ENCODE measurements at regions not wholly inside any gene's neighbourhood (a gene's known extent, or its start where the extent isn't known, plus 50 kb on each side); places are given as distances from the start of the nearest gene placed in this dataset.

DNA sequence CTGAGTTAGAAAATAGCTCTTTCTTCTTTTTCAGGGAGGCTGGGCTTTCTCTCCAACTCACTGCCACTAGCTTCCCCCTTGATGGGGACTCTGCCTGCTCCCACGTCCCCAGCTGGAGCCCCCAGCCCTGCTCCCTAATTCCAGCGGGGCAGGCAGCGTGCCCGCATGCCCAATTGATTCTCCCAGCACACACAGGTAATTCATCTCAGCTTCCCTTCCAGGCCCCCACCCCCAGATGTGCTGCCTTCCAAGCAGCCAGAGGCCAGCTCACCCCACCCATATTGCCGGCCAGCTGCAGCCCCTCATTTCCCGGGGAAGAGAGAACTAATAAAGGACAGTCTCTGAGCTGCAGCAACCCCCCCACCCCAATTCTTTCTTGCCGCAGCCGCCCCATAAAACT, 69.8 kb downstream of the EFNB1 start:
- TF ChIP-seq, protein P1, sequence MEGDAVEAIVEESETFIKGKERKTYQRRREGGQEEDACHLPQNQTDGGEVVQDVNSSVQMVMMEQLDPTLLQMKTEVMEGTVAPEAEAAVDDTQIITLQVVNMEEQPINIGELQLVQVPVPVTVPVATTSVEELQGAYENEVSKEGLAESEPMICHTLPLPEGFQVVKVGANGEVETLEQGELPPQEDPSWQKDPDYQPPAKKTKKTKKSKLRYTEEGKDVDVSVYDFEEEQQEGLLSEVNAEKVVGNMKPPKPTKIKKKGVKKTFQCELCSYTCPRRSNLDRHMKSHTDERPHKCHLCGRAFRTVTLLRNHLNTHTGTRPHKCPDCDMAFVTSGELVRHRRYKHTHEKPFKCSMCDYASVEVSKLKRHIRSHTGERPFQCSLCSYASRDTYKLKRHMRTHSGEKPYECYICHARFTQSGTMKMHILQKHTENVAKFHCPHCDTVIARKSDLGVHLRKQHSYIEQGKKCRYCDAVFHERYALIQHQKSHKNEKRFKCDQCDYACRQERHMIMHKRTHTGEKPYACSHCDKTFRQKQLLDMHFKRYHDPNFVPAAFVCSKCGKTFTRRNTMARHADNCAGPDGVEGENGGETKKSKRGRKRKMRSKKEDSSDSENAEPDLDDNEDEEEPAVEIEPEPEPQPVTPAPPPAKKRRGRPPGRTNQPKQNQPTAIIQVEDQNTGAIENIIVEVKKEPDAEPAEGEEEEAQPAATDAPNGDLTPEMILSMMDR (IDR thresholded peaks at IDR 0.05): no peak
- no peak for TF ChIP-seq POLR2A (IDR thresholded peaks at IDR 0.05)

Data from testis (tissue), 2 donors.